ENCODE measurements at regions not wholly inside any gene's neighbourhood (a gene's known extent, or its start where the extent isn't known, plus 50 kb on each side); places are given as distances from the start of the nearest gene placed in this dataset.

GRCh38 chr5:74334762-74335384 lies 305.7 kb downstream of the ENC1 start:
- Histone ChIP-seq H3K4me1 (replicated peaks in 1 of 4; ENCODE audit: control insufficient read depth in 3 of 4, insufficient read depth in 4 of 4, low read length in 3 of 4) (no peaks in the 10 kb centered on the region), H3K79me2 (ENCODE audit: control insufficient read depth in 1 of 2, insufficient read depth in 2 of 2, low read length in 2 of 2) (no peaks in the 10 kb centered on the region), H3K56ac (replicated peaks; ENCODE audit: insufficient read length, low read depth, low read length) (no peak overlapping the region), H3K4me3 (ENCODE audit: extremely low read depth in 1 of 4, insufficient read depth in 2 of 4, low read depth in 3 of 4, low read length in 4 of 4) (no peak overlapping the region), H3K23ac (ENCODE audit: insufficient read length) (no peak overlapping the region), H4K20me1 (replicated peaks in 1 of 2; ENCODE audit: control insufficient read depth in 1 of 2, insufficient read depth in 2 of 2, low read length in 2 of 2) (no peaks in the 10 kb centered on the region), H4K91ac (replicated peaks; ENCODE audit: insufficient read length, low read length) (no peak overlapping the region), H3K18ac (ENCODE audit: extremely low read depth, low read length) (no peak overlapping the region), H2BK20ac (ENCODE audit: low read length) (no peak overlapping the region), H3K27me3 (replicated peaks in 1 of 4; ENCODE audit: control insufficient read depth in 3 of 4, extremely low read depth in 1 of 4, insufficient read depth in 3 of 4, low read length in 3 of 4) (no peaks in the 10 kb centered on the region), H3K4ac (replicated peaks; ENCODE audit: insufficient read length, low read depth, low read length) (no peak overlapping the region), H3K4me2 (ENCODE audit: insufficient read depth in 1 of 2, low read depth in 2 of 2, low read length in 2 of 2) (no peak overlapping the region), H3K79me1 (ENCODE audit: low read depth, low read length) (no peaks in the 10 kb centered on the region), H3K9ac (replicated peaks in 1 of 4; ENCODE audit: extremely low read depth in 1 of 4, low read depth in 3 of 4, low read length in 3 of 4) (no peak overlapping the region), H3K36me3 (ENCODE audit: control insufficient read depth in 2 of 4, insufficient read depth in 4 of 4, low read length in 3 of 4) (no peaks in the 10 kb centered on the region), H2BK120ac (replicated peaks; ENCODE audit: low read depth, low read length) (no peak overlapping the region), H3K14ac (ENCODE audit: insufficient read length) (no peak overlapping the region), H3K9me3 (ENCODE audit: insufficient read depth in 2 of 2, low read depth in 1 of 2, low read length in 1 of 2) (no peaks in the 10 kb centered on the region), H2BK12ac (ENCODE audit: low read depth, low read length) (no peak overlapping the region), H2BK5ac (ENCODE audit: low read depth, low read length) (no peak overlapping the region), H4K5ac (ENCODE audit: insufficient read length, low read depth, low read length) (no peak overlapping the region), H4K8ac (ENCODE audit: extremely low read depth, insufficient read depth, low read length) (no peak overlapping the region), H2BK15ac (ENCODE audit: low read length) (no peak overlapping the region), H3K23me2 (ENCODE audit: low read depth, low read length) (no peaks in the 10 kb centered on the region), H2AK5ac (ENCODE audit: low read depth, low read length) (no peak overlapping the region), H2AFZ (ENCODE audit: low read length) (no peak overlapping the region), H3K27ac (ENCODE audit: low read depth, low read length) (no peak overlapping the region)
- ChIA-PET POLR2A (ENCODE audit: partially characterized antibody) (no interaction called here), CTCF (ENCODE audit: partially characterized antibody) (interaction anchor here (0.6 to 2.4 kb wide), 6 partner anchors 46 to 291 kb away, joined by 3 to 8 read pairs (median 4); no protein-coding TSS in a partner anchor)
- TF ChIP-seq GABPA (IDR thresholded peaks at IDR 0.05; ENCODE audit: borderline replicate concordance, insufficient read depth, low read length): no peak
- no peak for TF ChIP-seq CBX8 (IDR thresholded peaks at IDR 0.05; ENCODE audit: borderline replicate concordance, low read depth, low read length)
- TF ChIP-seq KDM1A (IDR thresholded peaks at IDR 0.05; ENCODE audit: borderline replicate concordance, low read length): no peak
- TF ChIP-seq KDM5A (IDR thresholded peaks at IDR 0.05; ENCODE audit: low read length): no peak
- FAIRE-seq: no peak
- no peak for DNase-seq (ENCODE audit: low read depth in 1 of 2, low spot score in 2 of 2)
- 93% methylated on average over 5 of the region's 5 CpGs; no CpG with 5 or more reads in 1 of the 2 experiments for WGBS, 2 experiments (ENCODE audit: extremely low coverage in 1 of 2, insufficient coverage in 1 of 2, insufficient read length in 1 of 2, insufficient replicate concordance in 2 of 2, low coverage in 1 of 2, low lambda C conversion rate in 2 of 2, missing lambda C conversion rate in 1 of 2)
